GM12878 (cell line): ENCODE measurements at regions not wholly inside any gene's neighbourhood (a gene's known extent, or its start where the extent isn't known, plus 50 kb on each side); places are given as distances from the start of the nearest gene placed in this dataset.

Source experiments
- ATAC-seq: fragments of 200-7000 bp; cut with Tn5 transposase; 3 replicates; pipeline ENCODE4 v1.9.1; 2020; ENCODE audit warnings: mild to moderate bottlenecking, moderate library complexity
- BruUV-seq: library from RNA; stranded (reverse); fragments of 400-500 nt; replicated peaks from 2 replicates; lab custom pipeline; 2021; lab: Mats Ljungman, UMichigan
- CTCF ChIA-PET: fragments of 300-600 bp; sonication (Branson Sonifier 250); formaldehyde crosslinking; extraction: SDS; loops from one replicate; lab custom pipeline; 2021; ENCODE audit warnings: inconsistent platforms; lab: Yijun Ruan, JAX
- POLR2A ChIA-PET: fragments of 350-600 bp; formaldehyde crosslinking; extraction: SDS; loops from one replicate; lab custom pipeline; 2021; ENCODE audit warnings: inconsistent platforms; lab: Charles Lee
- RAD21 ChIA-PET: fragments of 300-600 bp; sonication (Branson Sonifier 250); formaldehyde crosslinking; loops from one replicate; lab custom pipeline; 2023; ENCODE audit warnings: antibody characterized with exemption; ENCODE audit not compliant: unreplicated experiment; lab: Charles Lee
- SMC1A ChIA-PET: fragments of 300-600 bp; sonication (Branson Sonifier 250); formaldehyde crosslinking; loops from one replicate; lab custom pipeline; 2023; ENCODE audit not compliant: unreplicated experiment, uncharacterized antibody; lab: Charles Lee
- DNase-seq: peaks from one replicate; pipeline ENCODE4 v3.0.0-alpha.2; 2011; ENCODE audit warnings: low read depth, low spot score
- FAIRE-seq: peaks from 3 replicates; lab custom pipeline; 2011; peaks lifted over from hg19 to GRCh38; lab: Jason Lieb, UNC
- H2AFZ ChIP-seq: 2 replicates; pipeline ENCODE4 v1.6.0; 2011; ENCODE audit warnings: low read depth, low read length, control low read depth; ENCODE audit not compliant: control insufficient read depth
- H3K27ac ChIP-seq: 2 replicates; pipeline ENCODE4 v1.5.1; 2011; ENCODE audit warnings: control low read depth; ENCODE audit not compliant: control insufficient read depth, insufficient read depth
- H3K27me3 ChIP-seq, 2 experiments: replicated peaks in 1 of 2; 2 replicates each; pipeline versions ENCODE4 v1.6.0 to v1.6.1; 2011; ENCODE audit warnings: low read length in 1 of 2; ENCODE audit not compliant: control insufficient read depth in 2 of 2, insufficient read depth in 2 of 2
- H3K36me3 ChIP-seq, 2 experiments: 2 replicates each; pipeline ENCODE4 v1.5.1; 2011; ENCODE audit warnings: low read length in 1 of 2; ENCODE audit not compliant: control insufficient read depth in 2 of 2, insufficient read depth in 2 of 2
- H3K4me1 ChIP-seq: 2 replicates; pipeline ENCODE4 v1.6.1; 2011; ENCODE audit warnings: mild to moderate bottlenecking, low read length, moderate library complexity, mixed read lengths; ENCODE audit not compliant: control insufficient read depth, insufficient read depth
- H3K4me2 ChIP-seq: 2 replicates; pipeline ENCODE4 v1.6.0; 2011; ENCODE audit warnings: control low read depth; ENCODE audit not compliant: control insufficient read depth, insufficient read depth
- H3K4me3 ChIP-seq: fragments of 200-600 bp; sonication (generic); 2 replicates; pipeline ENCODE4 v1.5.1; 2016
- H3K79me2 ChIP-seq: 2 replicates; pipeline ENCODE4 v1.6.0; 2011; ENCODE audit warnings: low read length; ENCODE audit not compliant: control insufficient read depth, insufficient read depth
- H3K9ac ChIP-seq: 2 replicates; pipeline ENCODE4 v1.8.0; 2011; ENCODE audit warnings: low read length, control low read depth, mixed read lengths; ENCODE audit not compliant: control insufficient read depth, insufficient read depth
- H3K9me3 ChIP-seq: replicated peaks from 3 replicates; pipeline ENCODE4 v1.5.1; 2011; ENCODE audit warnings: mild to moderate bottlenecking, low read length; ENCODE audit not compliant: control insufficient read depth, insufficient read depth
- H4K20me1 ChIP-seq: 2 replicates; pipeline ENCODE4 v1.6.0; 2011; ENCODE audit not compliant: control insufficient read depth, insufficient read depth
- BACH1 ChIP-seq: fragments of 450-650 bp; IDR thresholded peaks from 2 replicates; pipeline ENCODE4 v1.6.1; 2017; ENCODE audit warnings: mild to moderate bottlenecking, borderline replicate concordance
- HDAC6 ChIP-seq: fragments of 200-600 bp; sonication (generic); IDR thresholded peaks from one replicate; pipeline ENCODE4 v1.8.0; 2017; ENCODE audit warnings: antibody characterized with exemption; ENCODE audit not compliant: unreplicated experiment
- IKZF2 ChIP-seq, 2 experiments: fragments of 450-650 bp; IDR thresholded peaks; 2 replicates each; pipeline ENCODE4 v1.6.1; 2017; ENCODE audit warnings: mild to moderate bottlenecking in 2 of 2, moderate library complexity in 2 of 2
- MTA2 ChIP-seq: fragments of 450-650 bp; IDR thresholded peaks from 2 replicates; pipeline ENCODE4 v1.6.1; 2016; ENCODE audit warnings: low read depth, mild to moderate bottlenecking, moderate library complexity
- NBN ChIP-seq: fragments of 450-650 bp; IDR thresholded peaks from 2 replicates; pipeline ENCODE4 v1.6.1; 2016
- NR2F1 ChIP-seq: fragments of 450-650 bp; conservative IDR thresholded peaks from 2 replicates; pipeline ENCODE4 v1.6.1; 2017; ENCODE audit warnings: mild to moderate bottlenecking
- PAX5 ChIP-seq: IDR thresholded peaks from 2 replicates; pipeline ENCODE4 v1.6.1; 2011; ENCODE audit warnings: low read depth, low read length, borderline replicate concordance
- RUNX3 ChIP-seq: IDR thresholded peaks from 2 replicates; pipeline ENCODE4 v1.6.1; 2012; ENCODE audit warnings: low read length, inconsistent platforms
- SPI1 ChIP-seq: IDR thresholded peaks from 2 replicates; pipeline ENCODE4 v1.6.1; 2011; ENCODE audit warnings: low read depth, mild to moderate bottlenecking, low read length, moderate library complexity, borderline replicate concordance; ENCODE audit not compliant: insufficient read depth
- TBL1XR1 ChIP-seq: IDR thresholded peaks from 2 replicates; pipeline ENCODE4 v1.6.1; 2012; ENCODE audit warnings: low read depth, low read length, improper control_type of control experiment
- ZNF24 ChIP-seq: fragments of 450-650 bp; IDR thresholded peaks from 2 replicates; pipeline ENCODE4 v1.6.1; 2017; ENCODE audit warnings: antibody characterized with exemption, mild to moderate bottlenecking
- WGBS: methylation state at CpG from one replicate; pipeline ENCODE4 v1.1.6; 2016; ENCODE audit warnings: low lambda C conversion rate; ENCODE audit not compliant: insufficient replicate concordance, insufficient coverage; ENCODE audit errors: missing lambda C conversion rate; 5-methylcytosine and 5-hydroxymethylcytosine counted together
- in situ Hi-C: fragments of 300-500 bp; cut with MboI; formaldehyde crosslinking; loops from 9 replicates; pipeline ENCODE4 v1.14.3; 2018; ENCODE audit warnings: mixed read lengths
- intact Hi-C: fragments of 100-400 bp; cut with micrococcal nuclease; formaldehyde crosslinking; loops from one replicate; pipeline ENCODE4 v1.14.2; 2022; ENCODE audit not compliant: unreplicated experiment
- TF ChIP-seq, protein P1 (sequence below), 3 experiments: IDR thresholded peaks in 2 of 3; conservative IDR thresholded peaks in 1 of 3; 2 replicates each; pipeline ENCODE4 v1.5.1; 2011; ENCODE audit warnings: low read depth in 3 of 3, low read length in 3 of 3, mild to moderate bottlenecking in 3 of 3, control low read depth in 2 of 3, moderate library complexity in 2 of 3, inconsistent platforms in 1 of 3, mixed read lengths in 1 of 3; ENCODE audit not compliant: control insufficient read depth in 2 of 3, insufficient read depth in 1 of 3; ENCODE audit errors: extremely low read depth in 1 of 3
- TF ChIP-seq, protein P2 (sequence below): IDR thresholded peaks from 2 replicates; pipeline ENCODE4 v1.6.1; 2012; ENCODE audit warnings: mild to moderate bottlenecking, low read depth, low read length

DNA sequence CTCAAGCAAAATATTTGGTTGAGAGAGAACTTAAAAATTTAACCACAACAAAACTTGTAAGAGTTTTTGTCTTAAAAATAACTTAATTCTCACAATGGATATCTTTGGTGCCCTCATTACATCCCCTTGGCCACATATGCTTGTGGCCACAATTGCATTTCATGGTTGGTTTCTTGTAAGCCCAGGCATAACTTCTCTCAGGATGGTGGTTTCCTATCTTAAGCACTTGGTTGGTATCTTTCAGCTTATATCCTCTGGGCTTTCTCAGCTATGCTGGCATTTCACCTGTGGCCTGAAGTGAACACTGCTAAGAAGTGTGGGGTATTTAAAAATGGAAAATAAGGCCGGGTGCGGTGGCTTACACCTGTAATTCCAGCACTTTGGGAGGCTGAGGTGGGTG is 212.4 kb upstream of the MEF2C start:
- ChIA-PET POLR2A (interaction anchor here (0.6 to 0.8 kb wide), 4 partner anchors 11 to 348 kb away, joined by 3 to 4 read pairs (median 3); no protein-coding TSS in a partner anchor), RAD21 (interaction anchor here (0.9 to 5.0 kb wide), 7 partner anchors 8 to 266 kb away, joined by 3 to 52 read pairs (median 8); no protein-coding TSS in a partner anchor), SMC1A (interaction anchor here (1.1 to 8.0 kb wide), 11 partner anchors 10 to 365 kb away, joined by 3 to 69 read pairs (median 4); no protein-coding TSS in a partner anchor), CTCF (interaction anchor here (0.9 to 3.0 kb wide), 4 partner anchors 12 to 367 kb away, joined by 3 to 21 read pairs (median 10); no protein-coding TSS in a partner anchor)
- H3K4me1 ChIP-seq, result peaks cover 12% of the 10 kb centered on the region
- no peak overlapping the region for H2AFZ ChIP-seq
- peak; percentile 50 for DNase-seq
- no peaks in the 10 kb centered on the region for H3K36me3 ChIP-seq
- no peak overlapping the region for H3K4me2 ChIP-seq
- FAIRE-seq, result no peak
- ATAC-seq, result peak; percentile 56
- H3K9ac ChIP-seq, result no peak overlapping the region
- TF ChIP-seq NBN (no peak), RUNX3 (peak; percentile 40; the same call in 1 of the 2 replicates), TBL1XR1 (no peak), IKZF2 (IDR thresholded peaks at IDR 0.05) (0 out of 4 replicates have a peak, but pooled peaks of 1 of the 2 experiments have one; percentile 20), NR2F1 (no peak), MTA2 (peak; percentile 38; the same call in 1 of the 2 replicates)
- H3K9me3 ChIP-seq, result peaks cover 5% of the 10 kb centered on the region; the same call in 2 of the 3 replicates
- WGBS, result 100% methylated on average over 2 of the region's 2 CpGs
- no peaks in the 10 kb centered on the region for H3K79me2 ChIP-seq
- no TSS peak for BruUV-seq
- no peak overlapping the region for H3K27ac ChIP-seq
- H3K4me3 ChIP-seq, result no peak overlapping the region
- intact Hi-C loops (no loop called here), in situ Hi-C loops (no loop called here)
- no peaks in the 10 kb centered on the region for H4K20me1 ChIP-seq
- no peaks in the 10 kb centered on the region for H3K27me3 ChIP-seq

DNA sequence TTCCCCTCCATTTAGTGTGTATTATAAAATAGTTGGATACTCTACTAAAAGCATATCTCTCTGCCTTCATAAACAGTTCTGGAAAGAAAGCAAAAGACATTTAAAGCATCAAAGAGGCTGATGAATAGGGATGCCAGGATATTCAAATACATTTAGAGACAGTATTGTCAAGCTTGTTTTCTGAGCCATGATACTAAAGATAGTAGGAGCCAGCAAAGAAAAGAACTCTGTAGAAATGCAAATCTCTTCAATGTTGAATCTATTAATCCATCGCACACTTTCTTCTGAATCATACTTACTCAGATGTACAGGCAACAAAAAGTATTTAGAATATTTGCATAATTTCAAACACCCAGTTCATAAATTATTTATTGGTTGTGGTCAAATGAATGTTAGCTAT is 207.1 kb upstream of the MEF2C start:
- in situ Hi-C loops, result no loop called here
- BruUV-seq, result no TSS peak
- TF ChIP-seq SPI1 (no peak), BACH1 (no peak), ZNF24 (no peak), HDAC6 (no peak), PAX5 (no peak)
- TF ChIP-seq, protein P1, sequence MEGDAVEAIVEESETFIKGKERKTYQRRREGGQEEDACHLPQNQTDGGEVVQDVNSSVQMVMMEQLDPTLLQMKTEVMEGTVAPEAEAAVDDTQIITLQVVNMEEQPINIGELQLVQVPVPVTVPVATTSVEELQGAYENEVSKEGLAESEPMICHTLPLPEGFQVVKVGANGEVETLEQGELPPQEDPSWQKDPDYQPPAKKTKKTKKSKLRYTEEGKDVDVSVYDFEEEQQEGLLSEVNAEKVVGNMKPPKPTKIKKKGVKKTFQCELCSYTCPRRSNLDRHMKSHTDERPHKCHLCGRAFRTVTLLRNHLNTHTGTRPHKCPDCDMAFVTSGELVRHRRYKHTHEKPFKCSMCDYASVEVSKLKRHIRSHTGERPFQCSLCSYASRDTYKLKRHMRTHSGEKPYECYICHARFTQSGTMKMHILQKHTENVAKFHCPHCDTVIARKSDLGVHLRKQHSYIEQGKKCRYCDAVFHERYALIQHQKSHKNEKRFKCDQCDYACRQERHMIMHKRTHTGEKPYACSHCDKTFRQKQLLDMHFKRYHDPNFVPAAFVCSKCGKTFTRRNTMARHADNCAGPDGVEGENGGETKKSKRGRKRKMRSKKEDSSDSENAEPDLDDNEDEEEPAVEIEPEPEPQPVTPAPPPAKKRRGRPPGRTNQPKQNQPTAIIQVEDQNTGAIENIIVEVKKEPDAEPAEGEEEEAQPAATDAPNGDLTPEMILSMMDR (IDR thresholded peaks at IDR 0.05 in 2 of 3, conservative IDR thresholded peaks at IDR 0.05 in 1 of 3; ENCODE audit: control insufficient read depth in 2 of 3, extremely low read depth in 1 of 3, insufficient read depth in 1 of 3, low read depth in 3 of 3, low read length in 3 of 3), result no peak
- TF ChIP-seq, protein P2, sequence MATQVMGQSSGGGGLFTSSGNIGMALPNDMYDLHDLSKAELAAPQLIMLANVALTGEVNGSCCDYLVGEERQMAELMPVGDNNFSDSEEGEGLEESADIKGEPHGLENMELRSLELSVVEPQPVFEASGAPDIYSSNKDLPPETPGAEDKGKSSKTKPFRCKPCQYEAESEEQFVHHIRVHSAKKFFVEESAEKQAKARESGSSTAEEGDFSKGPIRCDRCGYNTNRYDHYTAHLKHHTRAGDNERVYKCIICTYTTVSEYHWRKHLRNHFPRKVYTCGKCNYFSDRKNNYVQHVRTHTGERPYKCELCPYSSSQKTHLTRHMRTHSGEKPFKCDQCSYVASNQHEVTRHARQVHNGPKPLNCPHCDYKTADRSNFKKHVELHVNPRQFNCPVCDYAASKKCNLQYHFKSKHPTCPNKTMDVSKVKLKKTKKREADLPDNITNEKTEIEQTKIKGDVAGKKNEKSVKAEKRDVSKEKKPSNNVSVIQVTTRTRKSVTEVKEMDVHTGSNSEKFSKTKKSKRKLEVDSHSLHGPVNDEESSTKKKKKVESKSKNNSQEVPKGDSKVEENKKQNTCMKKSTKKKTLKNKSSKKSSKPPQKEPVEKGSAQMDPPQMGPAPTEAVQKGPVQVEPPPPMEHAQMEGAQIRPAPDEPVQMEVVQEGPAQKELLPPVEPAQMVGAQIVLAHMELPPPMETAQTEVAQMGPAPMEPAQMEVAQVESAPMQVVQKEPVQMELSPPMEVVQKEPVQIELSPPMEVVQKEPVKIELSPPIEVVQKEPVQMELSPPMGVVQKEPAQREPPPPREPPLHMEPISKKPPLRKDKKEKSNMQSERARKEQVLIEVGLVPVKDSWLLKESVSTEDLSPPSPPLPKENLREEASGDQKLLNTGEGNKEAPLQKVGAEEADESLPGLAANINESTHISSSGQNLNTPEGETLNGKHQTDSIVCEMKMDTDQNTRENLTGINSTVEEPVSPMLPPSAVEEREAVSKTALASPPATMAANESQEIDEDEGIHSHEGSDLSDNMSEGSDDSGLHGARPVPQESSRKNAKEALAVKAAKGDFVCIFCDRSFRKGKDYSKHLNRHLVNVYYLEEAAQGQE, result no peak

More for the DNA sequence above, 207.1 kb upstream of the MEF2C start:
- CTCF ChIA-PET, result interaction anchor here (0.9 to 3.1 kb wide), 3 partner anchors 16 to 640 kb away, joined by 3 to 10 read pairs (median 4); no protein-coding TSS in a partner anchor
- H3K36me3 ChIP-seq, result no peaks in the 10 kb centered on the region
- H3K4me2 ChIP-seq, result no peak overlapping the region
- peaks cover 2% of the 10 kb centered on the region; the same call in 1 of the 3 replicates for H3K9me3 ChIP-seq
- H4K20me1 ChIP-seq, result no peaks in the 10 kb centered on the region
- H3K27me3 ChIP-seq, result no peaks in the 10 kb centered on the region
- POLR2A ChIA-PET, result no interaction called here
- intact Hi-C loops, result no loop called here
- RAD21 ChIA-PET, result interaction anchor here (1.2 to 1.6 kb wide), 3 partner anchors 22 to 362 kb away, joined by 3 to 6 read pairs (median 4); no protein-coding TSS in a partner anchor
- WGBS, result 94% methylated on average over 1 of the region's 1 CpG
- H3K9ac ChIP-seq, result no peak overlapping the region
- DNase-seq, result no peak
- no peak for FAIRE-seq
- H3K4me1 ChIP-seq, result no peaks in the 10 kb centered on the region
- H2AFZ ChIP-seq, result no peak overlapping the region
- H3K4me3 ChIP-seq, result no peak overlapping the region
- H3K27ac ChIP-seq, result no peak overlapping the region
- SMC1A ChIA-PET, result interaction anchor here (1.0 to 8.0 kb wide), 6 partner anchors 18 to 363 kb away, joined by 3 to 56 read pairs (median 6); no protein-coding TSS in a partner anchor
- no peaks in the 10 kb centered on the region for H3K79me2 ChIP-seq
- no peak for ATAC-seq
